ENCODE measurements at regions not wholly inside any gene's neighbourhood (a gene's known extent, or its start where the extent isn't known, plus 50 kb on each side); places are given as distances from the start of the nearest gene placed in this dataset.
A peak's percentile ranks its signal among the peaks of the same experiment; 100 is the strongest.

GRCh38 chr12:94872007-94872653 lies 131.4 kb downstream of the NDUFA12 start:
- Histone ChIP-seq H3K36me3 (ENCODE audit: low read depth, missing control alignments) (no peaks in the 10 kb centered on the region), H3K27me3 (no peaks in the 10 kb centered on the region), H3K4me3 (peak overlapping the region in 1 of 2 donors; percentile 65), H3K27ac (no peak overlapping the region), H3K4me1 (peaks cover 8% of the 10 kb centered on the region), H3K9me3 (no peaks in the 10 kb centered on the region)
- intact Hi-C loops (cut with DNase I; ENCODE audit: low total_unique reads), result no loop called here
- TF ChIP-seq POLR2A (IDR thresholded peaks at IDR 0.05) (no peak), CTCF (IDR thresholded peaks at IDR 0.05) (no peak)
- DNase-seq, result no peak
- 54 to 57% methylated on average over 11 of the region's 11 CpGs for WGBS, 2 donors

- no peak for DNase-seq
- intact Hi-C loops (cut with DNase I; ENCODE audit: low total_unique reads), result no loop called here
- Histone ChIP-seq H3K36me3 (ENCODE audit: low read depth, missing control alignments) (no peaks in the 10 kb centered on the region), H3K4me3 (no peak overlapping the region), H3K27ac (no peak overlapping the region), H3K4me1 (peaks cover 8% of the 10 kb centered on the region), H3K9me3 (no peaks in the 10 kb centered on the region), H3K27me3 (no peaks in the 10 kb centered on the region)
- TF ChIP-seq POLR2A (IDR thresholded peaks at IDR 0.05) (no peak), CTCF (IDR thresholded peaks at IDR 0.05) (no peak)
- WGBS, 2 donors, result 74 to 90% methylated on average over 5 of the region's 5 CpGs
Observed at GRCh38 chr12:94870511-94870910, 133.0 kb downstream of the NDUFA12 start.

- Histone ChIP-seq H3K27ac (no peak overlapping the region), H3K36me3 (ENCODE audit: low read depth, missing control alignments) (no peaks in the 10 kb centered on the region), H3K4me3 (no peak overlapping the region), H3K9me3 (no peaks in the 10 kb centered on the region), H3K4me1 (peaks cover 8% of the 10 kb centered on the region), H3K27me3 (no peaks in the 10 kb centered on the region)
- TF ChIP-seq CTCF (IDR thresholded peaks at IDR 0.05) (no peak), POLR2A (IDR thresholded peaks at IDR 0.05) (no peak)
- no peak for DNase-seq
- WGBS, 2 donors, result 90 to 97% methylated on average over 2 of the region's 2 CpGs
- intact Hi-C loops (cut with DNase I; ENCODE audit: low total_unique reads), result no loop called here
Observed at GRCh38 chr12:94868161-94868560, 135.3 kb downstream of the NDUFA12 start.

GRCh38 chr12:94867066-94867855 lies 136.2 kb downstream of the NDUFA12 start:
- Histone ChIP-seq H3K4me3 (no peak overlapping the region), H3K27ac (no peak overlapping the region), H3K27me3 (no peaks in the 10 kb centered on the region), H3K4me1 (no peaks in the 10 kb centered on the region), H3K36me3 (ENCODE audit: low read depth, missing control alignments) (no peaks in the 10 kb centered on the region), H3K9me3 (no peaks in the 10 kb centered on the region)
- intact Hi-C loops (cut with DNase I; ENCODE audit: low total_unique reads), result no loop called here
- no peak for DNase-seq
- WGBS, 2 donors, result 88 to 94% methylated on average over 4 to 5 of the region's 5 CpGs
- no peak for TF ChIP-seq CTCF (IDR thresholded peaks at IDR 0.05)
- TF ChIP-seq POLR2A (IDR thresholded peaks at IDR 0.05), result no peak

Measured in testis (tissue), 2 donors.